ENCODE measurements at regions not wholly inside any gene's neighbourhood (a gene's known extent, or its start where the extent isn't known, plus 50 kb on each side); places are given as distances from the start of the nearest gene placed in this dataset.

DNA sequence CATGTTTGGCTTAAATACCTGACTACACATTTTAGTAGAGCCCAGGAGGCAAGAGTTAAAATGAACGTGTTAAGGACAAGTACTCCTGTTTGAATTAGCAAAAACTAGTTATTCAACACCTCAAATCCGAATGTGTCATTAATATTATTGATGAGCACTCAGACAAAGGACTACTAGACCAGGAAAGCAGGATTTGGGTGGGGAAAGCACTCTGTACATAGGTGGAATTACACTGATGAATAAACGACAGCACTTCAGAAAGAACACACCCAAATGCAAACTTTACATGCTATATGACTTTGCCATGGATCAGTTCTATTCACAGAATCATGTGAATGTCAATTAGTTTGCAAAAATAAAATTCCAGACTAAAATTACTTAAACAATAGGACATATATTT is 95.1 kb upstream of the CAV2 start:
- TF ChIP-seq, protein P1, sequence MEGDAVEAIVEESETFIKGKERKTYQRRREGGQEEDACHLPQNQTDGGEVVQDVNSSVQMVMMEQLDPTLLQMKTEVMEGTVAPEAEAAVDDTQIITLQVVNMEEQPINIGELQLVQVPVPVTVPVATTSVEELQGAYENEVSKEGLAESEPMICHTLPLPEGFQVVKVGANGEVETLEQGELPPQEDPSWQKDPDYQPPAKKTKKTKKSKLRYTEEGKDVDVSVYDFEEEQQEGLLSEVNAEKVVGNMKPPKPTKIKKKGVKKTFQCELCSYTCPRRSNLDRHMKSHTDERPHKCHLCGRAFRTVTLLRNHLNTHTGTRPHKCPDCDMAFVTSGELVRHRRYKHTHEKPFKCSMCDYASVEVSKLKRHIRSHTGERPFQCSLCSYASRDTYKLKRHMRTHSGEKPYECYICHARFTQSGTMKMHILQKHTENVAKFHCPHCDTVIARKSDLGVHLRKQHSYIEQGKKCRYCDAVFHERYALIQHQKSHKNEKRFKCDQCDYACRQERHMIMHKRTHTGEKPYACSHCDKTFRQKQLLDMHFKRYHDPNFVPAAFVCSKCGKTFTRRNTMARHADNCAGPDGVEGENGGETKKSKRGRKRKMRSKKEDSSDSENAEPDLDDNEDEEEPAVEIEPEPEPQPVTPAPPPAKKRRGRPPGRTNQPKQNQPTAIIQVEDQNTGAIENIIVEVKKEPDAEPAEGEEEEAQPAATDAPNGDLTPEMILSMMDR (optimal IDR thresholded peaks at IDR 0.05 in 1 of 3, IDR thresholded peaks at IDR 0.05 in 1 of 3, conservative IDR thresholded peaks at IDR 0.05 in 1 of 3; ENCODE audit: extremely low read depth in 1 of 3, insufficient read depth in 2 of 3, low read length in 3 of 3) = no peak
- no peak for TF ChIP-seq EZH2 (IDR thresholded peaks at IDR 0.05; ENCODE audit: low read length)
